Bronchial epithelial cell (primary cell): ENCODE measurements at regions not wholly inside any gene's neighbourhood (a gene's known extent, or its start where the extent isn't known, plus 50 kb on each side); places are given as distances from the start of the nearest gene placed in this dataset.

Source experiments
- DNase-seq: peaks from one replicate; pipeline ENCODE4 v3.0.0-alpha.2; 2010; ENCODE audit warnings: low read depth
- FAIRE-seq: peaks from 2 replicates; lab custom pipeline; 2011; peaks lifted over from hg19 to GRCh38; lab: Jason Lieb, UNC
- H3K27me3 ChIP-seq: 2 replicates; pipeline ENCODE4 v1.5.1; 2011; ENCODE audit warnings: low read length; ENCODE audit not compliant: control insufficient read depth, insufficient read depth
- H3K36me3 ChIP-seq: 2 replicates; pipeline ENCODE4 v1.5.1; 2011; ENCODE audit warnings: low read length; ENCODE audit not compliant: control insufficient read depth, insufficient read depth
- H3K4me3 ChIP-seq: 2 replicates; pipeline ENCODE4 v1.5.1; 2011; ENCODE audit warnings: mild to moderate bottlenecking, low read depth, low read length, control low read depth
- TF ChIP-seq, protein P1 (sequence below): IDR thresholded peaks from 2 replicates; pipeline ENCODE4 v1.5.1; 2011; ENCODE audit warnings: mild to moderate bottlenecking, moderate library complexity, low read length, control low read depth, inconsistent platforms; ENCODE audit not compliant: insufficient read depth, severe bottlenecking

DNA sequence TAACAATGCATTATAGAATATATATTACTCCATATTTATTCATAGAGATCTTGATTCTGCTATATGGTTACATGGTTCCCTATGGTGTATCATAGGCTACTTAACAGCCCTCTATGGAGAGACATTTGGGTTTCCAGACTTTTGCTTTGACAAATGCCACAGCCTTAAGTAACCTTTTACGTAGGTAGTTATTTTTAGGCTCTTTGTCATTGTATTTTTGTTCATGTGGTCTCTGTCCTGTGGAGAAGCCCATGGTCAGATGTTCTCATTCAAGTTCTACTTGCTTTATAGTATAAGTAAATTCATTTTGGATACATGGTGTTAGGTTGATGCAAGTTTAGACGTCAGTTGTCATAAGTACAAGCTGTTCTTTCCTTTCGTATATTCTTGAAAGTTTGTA lies 275.2 kb upstream of the THSD7B start:
- H3K36me3 ChIP-seq: no peaks in the 10 kb centered on the region
- no peak for FAIRE-seq
- DNase-seq: no peak
- no peaks in the 10 kb centered on the region for H3K27me3 ChIP-seq
- no peak overlapping the region for H3K4me3 ChIP-seq
- TF ChIP-seq, protein P1, sequence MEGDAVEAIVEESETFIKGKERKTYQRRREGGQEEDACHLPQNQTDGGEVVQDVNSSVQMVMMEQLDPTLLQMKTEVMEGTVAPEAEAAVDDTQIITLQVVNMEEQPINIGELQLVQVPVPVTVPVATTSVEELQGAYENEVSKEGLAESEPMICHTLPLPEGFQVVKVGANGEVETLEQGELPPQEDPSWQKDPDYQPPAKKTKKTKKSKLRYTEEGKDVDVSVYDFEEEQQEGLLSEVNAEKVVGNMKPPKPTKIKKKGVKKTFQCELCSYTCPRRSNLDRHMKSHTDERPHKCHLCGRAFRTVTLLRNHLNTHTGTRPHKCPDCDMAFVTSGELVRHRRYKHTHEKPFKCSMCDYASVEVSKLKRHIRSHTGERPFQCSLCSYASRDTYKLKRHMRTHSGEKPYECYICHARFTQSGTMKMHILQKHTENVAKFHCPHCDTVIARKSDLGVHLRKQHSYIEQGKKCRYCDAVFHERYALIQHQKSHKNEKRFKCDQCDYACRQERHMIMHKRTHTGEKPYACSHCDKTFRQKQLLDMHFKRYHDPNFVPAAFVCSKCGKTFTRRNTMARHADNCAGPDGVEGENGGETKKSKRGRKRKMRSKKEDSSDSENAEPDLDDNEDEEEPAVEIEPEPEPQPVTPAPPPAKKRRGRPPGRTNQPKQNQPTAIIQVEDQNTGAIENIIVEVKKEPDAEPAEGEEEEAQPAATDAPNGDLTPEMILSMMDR: no peak

DNA sequence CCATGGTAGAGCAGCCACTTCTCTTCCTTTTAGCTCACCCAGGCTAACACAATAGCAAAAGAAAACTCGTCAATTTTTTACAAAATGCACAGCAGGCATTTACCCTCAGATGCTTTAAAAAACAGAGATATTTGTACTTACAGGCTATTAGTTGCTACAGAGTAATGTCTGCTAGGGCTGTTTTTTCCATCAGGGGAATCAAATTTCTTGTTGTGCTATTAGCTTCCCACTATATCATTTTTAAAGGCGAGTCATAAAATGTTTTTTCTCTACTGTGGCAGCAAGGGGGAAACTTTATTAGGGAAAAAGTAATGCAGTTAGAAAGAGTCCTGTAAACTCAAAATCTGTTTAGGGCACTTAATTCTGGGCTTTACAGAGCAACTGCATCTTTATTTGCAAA lies 277.9 kb upstream of the THSD7B start:
- H3K27me3 ChIP-seq: no peaks in the 10 kb centered on the region
- no peaks in the 10 kb centered on the region for H3K36me3 ChIP-seq
- H3K4me3 ChIP-seq: no peak overlapping the region
- no peak for DNase-seq
- TF ChIP-seq, protein P1: no peak
- no peak for FAIRE-seq

DNA sequence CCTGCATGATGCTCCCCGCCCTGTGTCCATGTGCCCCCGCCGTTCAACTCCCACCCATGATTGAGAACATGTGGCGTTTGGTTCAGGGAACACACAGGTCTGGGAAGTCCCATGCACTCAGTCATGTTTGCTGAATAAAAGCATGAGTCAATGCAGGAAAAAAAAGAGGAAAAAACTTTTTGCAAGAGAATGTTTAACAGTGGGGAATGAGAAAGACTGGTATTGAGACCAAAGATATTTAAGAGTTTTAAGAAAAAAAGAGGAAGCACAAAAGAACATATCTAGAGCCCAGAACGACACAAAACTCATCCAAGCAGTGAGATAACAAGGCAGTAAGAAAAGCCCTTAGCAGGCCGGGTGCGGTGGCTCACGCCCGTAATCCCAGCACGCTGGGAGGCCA lies 279.2 kb upstream of the THSD7B start:
- Histone ChIP-seq H3K36me3 (no peaks in the 10 kb centered on the region), H3K4me3 (no peak overlapping the region), H3K27me3 (no peaks in the 10 kb centered on the region)
- FAIRE-seq: no peak
- DNase-seq: no peak
- TF ChIP-seq, protein P1: no peak

DNA sequence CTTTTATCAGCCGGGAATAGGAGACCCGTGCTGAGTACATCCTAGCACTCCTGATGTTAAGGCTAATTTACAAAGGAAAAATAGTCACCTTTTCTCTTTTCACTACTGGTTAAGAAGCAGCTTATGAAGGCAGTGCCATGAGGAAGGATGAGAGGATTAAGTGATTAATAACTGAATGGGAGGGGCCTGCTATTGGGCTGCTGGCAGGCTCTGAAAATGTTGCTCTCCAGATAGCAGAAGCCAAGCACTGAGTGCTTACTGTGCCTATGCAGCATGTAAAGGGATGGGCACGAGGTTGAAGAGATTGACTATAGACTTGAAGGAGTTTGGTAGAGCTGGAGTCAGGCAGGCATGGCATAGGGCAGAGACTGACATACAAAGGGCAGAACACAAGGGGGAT lies 282.4 kb upstream of the THSD7B start:
- TF ChIP-seq, protein P1: no peak
- Histone ChIP-seq H3K27me3 (no peaks in the 10 kb centered on the region), H3K4me3 (no peak overlapping the region), H3K36me3 (no peaks in the 10 kb centered on the region)
- no peak for FAIRE-seq
- DNase-seq: no peak

DNA sequence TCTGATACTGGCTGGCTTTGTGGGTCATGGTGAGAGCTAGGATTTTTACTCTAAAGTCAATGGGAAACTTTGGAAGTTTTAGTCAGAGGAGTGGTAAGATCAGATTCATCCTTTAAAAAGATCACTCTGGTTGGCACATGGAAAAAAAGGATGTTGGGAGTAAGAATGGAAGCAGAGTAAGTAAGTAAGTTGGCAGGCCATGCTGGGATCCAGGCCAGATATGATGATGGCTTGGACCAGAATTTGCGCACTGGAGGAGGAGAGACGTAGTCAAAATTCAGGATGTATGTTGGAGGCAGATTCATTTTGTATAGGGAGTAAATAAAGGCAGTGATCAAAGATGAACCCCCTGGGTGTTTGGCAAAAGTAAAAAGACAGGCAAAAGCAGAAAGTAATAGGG lies 283.3 kb upstream of the THSD7B start:
- Histone ChIP-seq H3K36me3 (no peaks in the 10 kb centered on the region), H3K27me3 (no peaks in the 10 kb centered on the region), H3K4me3 (no peak overlapping the region)
- TF ChIP-seq, protein P1: no peak
- DNase-seq (no peak), FAIRE-seq (no peak)

DNA sequence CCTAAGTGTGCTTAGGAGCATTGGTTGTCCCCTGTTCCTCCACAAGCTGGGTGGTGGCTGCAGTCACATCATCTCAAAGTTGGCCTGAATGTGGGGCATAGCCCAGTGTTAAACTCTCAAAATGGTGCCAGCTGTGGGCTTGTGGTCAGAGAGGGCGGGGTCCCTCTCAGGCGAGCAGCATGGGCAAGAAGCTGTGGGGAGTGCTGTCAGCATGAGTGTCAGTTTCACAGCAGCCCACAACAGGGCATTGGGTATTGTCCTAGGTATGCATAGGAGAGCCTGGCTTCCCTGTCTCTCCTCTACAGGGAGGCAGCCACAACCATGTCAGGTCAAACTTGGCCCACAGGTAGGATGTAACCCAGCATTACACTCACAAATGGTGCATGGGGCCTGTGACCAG lies 285.6 kb upstream of the THSD7B start:
- DNase-seq (no peak), FAIRE-seq (no peak)
- Histone ChIP-seq H3K4me3 (no peak overlapping the region), H3K27me3 (no peaks in the 10 kb centered on the region), H3K36me3 (no peaks in the 10 kb centered on the region)
- TF ChIP-seq, protein P1: no peak
